Activated CD8-positive, alpha-beta T cell treated with anti-CD3 and anti-CD28 coated beads for 36 hours (primary cell): ENCODE measurements at regions not wholly inside any gene's neighbourhood (a gene's known extent, or its start where the extent isn't known, plus 50 kb on each side); places are given as distances from the start of the nearest gene placed in this dataset.

Source experiments
- ATAC-seq: fragments of 200-7000 bp; cut with Tn5 transposase; one replicate; pipeline ENCODE4 v1.10.0; 2021; ENCODE audit warnings: mild to moderate bottlenecking, moderate library complexity
- CTCF ChIA-PET: fragments of 350-600 bp; sonication (Branson Sonifier 250); formaldehyde crosslinking; loops from one replicate; lab custom pipeline; 2021; ENCODE audit warnings: antibody characterized with exemption; lab: Charles Lee
- POLR2A ChIA-PET: fragments of 350-600 bp; sonication (Branson Sonifier 250); formaldehyde crosslinking; loops from one replicate; lab custom pipeline; 2021; ENCODE audit warnings: antibody characterized with exemption; lab: Charles Lee
- DNase-seq: peaks from one replicate; pipeline ENCODE4 v3.0.0-alpha.2; 2020
- H3K27ac Mint-ChIP-seq: one replicate; pipeline ENCODE4 v1.8.0; 2021; ENCODE audit warnings: mild to moderate bottlenecking, mixed read lengths
- H3K27me3 Mint-ChIP-seq: one replicate; pipeline ENCODE4 v1.8.0; 2021; ENCODE audit warnings: mixed read lengths
- H3K36me3 Mint-ChIP-seq: one replicate; pipeline ENCODE4 v1.8.0; 2021; ENCODE audit warnings: low read depth, mixed read lengths
- H3K4me1 Mint-ChIP-seq: one replicate; pipeline ENCODE4 v1.8.0; 2021; ENCODE audit warnings: low read depth, mixed read lengths
- H3K4me3 Mint-ChIP-seq: one replicate; pipeline ENCODE4 v1.8.0; 2021; ENCODE audit warnings: mild to moderate bottlenecking, moderate library complexity, mixed read lengths
- H3K9me3 Mint-ChIP-seq: one replicate; pipeline ENCODE4 v1.8.0; 2021; ENCODE audit warnings: mixed read lengths
- CTCF ChIP-seq: fragments of 200-600 bp; IDR thresholded peaks from one replicate; pipeline ENCODE4 v1.8.0; 2022; ENCODE audit warnings: antibody characterized with exemption, mild to moderate bottlenecking
- intact Hi-C: fragments of 100-400 bp; cut with micrococcal nuclease; formaldehyde crosslinking; loops from one replicate; pipeline ENCODE4 v1.10.0; 2022

GRCh38 chr1:241419986-241420385, 63.0 kb upstream of the RGS7 start:
- POLR2A ChIA-PET: no interaction called here
- Mint-ChIP-seq H3K9me3 (no peaks in the 10 kb centered on the region), H3K36me3 (no peaks in the 10 kb centered on the region), H3K27ac (no peak overlapping the region), H3K27me3 (peaks cover 18% of the 10 kb centered on the region), H3K4me1 (peaks cover 3% of the 10 kb centered on the region), H3K4me3 (no peak overlapping the region)
- DNase-seq (no peak), ATAC-seq (no peak)
- intact Hi-C loops: no loop called here
- TF ChIP-seq CTCF: no peak
- CTCF ChIA-PET: no interaction called here

- no peaks in the 10 kb centered on the region for H3K4me1 Mint-ChIP-seq
- ChIA-PET CTCF (no interaction called here), POLR2A (no interaction called here)
- no peaks in the 10 kb centered on the region for H3K9me3 Mint-ChIP-seq
- peaks cover 4% of the 10 kb centered on the region for H3K27me3 Mint-ChIP-seq
- no peak for TF ChIP-seq CTCF
- no peak for ATAC-seq
- H3K36me3 Mint-ChIP-seq: no peaks in the 10 kb centered on the region
- DNase-seq: no peak
- H3K4me3 Mint-ChIP-seq: no peak overlapping the region
- no peak overlapping the region for H3K27ac Mint-ChIP-seq
- intact Hi-C loops: no loop called here
Measured at GRCh38 chr1:241417258-241417657, 60.3 kb upstream of the RGS7 start.

DNA sequence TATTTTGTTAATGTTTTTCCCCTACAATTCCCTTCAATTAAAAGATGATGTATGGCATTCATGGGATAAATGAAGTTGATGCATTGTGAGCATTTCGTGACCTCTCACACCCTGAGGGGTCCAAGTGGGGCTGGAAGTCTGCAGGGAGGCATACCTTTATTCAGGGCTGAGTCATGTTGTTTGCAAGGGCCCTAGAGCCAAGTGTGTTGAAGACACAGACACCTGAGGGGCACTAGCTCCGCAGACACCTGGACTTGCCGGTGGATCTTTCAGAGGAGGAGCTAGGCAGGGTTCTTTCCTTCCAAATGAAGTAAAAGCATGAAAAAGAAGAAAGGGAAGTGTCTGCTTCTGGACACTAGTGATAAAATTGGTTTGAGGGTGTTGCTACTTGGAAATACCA, 57.0 kb upstream of the RGS7 start:
- Mint-ChIP-seq H3K4me1 (no peaks in the 10 kb centered on the region), H3K27ac (no peak overlapping the region), H3K27me3 (no peaks in the 10 kb centered on the region), H3K9me3 (no peaks in the 10 kb centered on the region), H3K4me3 (no peak overlapping the region), H3K36me3 (no peaks in the 10 kb centered on the region)
- ChIA-PET POLR2A (no interaction called here), CTCF (interaction anchor here (1.5 kb wide), 1 partner anchor 72 kb away, joined by 4 read pairs; no protein-coding TSS in a partner anchor)
- no peak for ATAC-seq
- intact Hi-C loops: no loop called here
- no peak for TF ChIP-seq CTCF
- no peak for DNase-seq

DNA sequence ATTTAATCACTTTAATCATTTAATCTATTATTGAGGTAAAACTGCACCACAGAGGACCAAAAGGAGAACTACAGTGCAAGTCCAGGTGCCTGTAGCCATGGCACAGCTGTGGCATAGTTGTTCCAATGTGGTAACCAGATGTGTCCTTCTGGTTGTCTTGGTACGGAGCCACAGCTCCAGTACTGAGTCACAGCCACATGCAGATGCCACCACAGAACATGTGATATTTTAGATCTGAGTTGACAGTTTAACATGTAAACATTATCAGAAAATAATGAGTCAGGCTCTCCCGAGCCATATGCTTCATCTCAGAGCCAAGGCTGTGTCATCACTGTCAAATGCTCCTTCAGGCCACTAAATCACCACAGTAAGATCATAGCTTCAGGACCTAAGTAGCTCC, 56.4 kb upstream of the RGS7 start:
- Mint-ChIP-seq H3K9me3 (no peaks in the 10 kb centered on the region), H3K4me1 (no peaks in the 10 kb centered on the region), H3K36me3 (no peaks in the 10 kb centered on the region), H3K4me3 (no peak overlapping the region), H3K27me3 (no peaks in the 10 kb centered on the region), H3K27ac (no peak overlapping the region)
- ATAC-seq (peak; percentile 27), DNase-seq (peak; percentile 3)
- intact Hi-C loops: no loop called here
- no peak for TF ChIP-seq CTCF
- ChIA-PET CTCF (interaction anchor here (1.5 kb wide), 1 partner anchor 72 kb away, joined by 4 read pairs; no protein-coding TSS in a partner anchor), POLR2A (no interaction called here)

- Mint-ChIP-seq H3K27me3 (peaks cover 2% of the 10 kb centered on the region), H3K4me1 (no peaks in the 10 kb centered on the region), H3K4me3 (no peak overlapping the region), H3K36me3 (no peaks in the 10 kb centered on the region), H3K9me3 (no peaks in the 10 kb centered on the region), H3K27ac (no peak overlapping the region)
- intact Hi-C loops: no loop called here
- ChIA-PET CTCF (no interaction called here), POLR2A (no interaction called here)
- ATAC-seq (no peak), DNase-seq (no peak)
- no peak for TF ChIP-seq CTCF
Measured at GRCh38 chr1:241412646-241413045, 55.6 kb upstream of the RGS7 start.
